Fibroblast of the aortic adventitia (primary cell): ENCODE measurements at regions not wholly inside any gene's neighbourhood (a gene's known extent, or its start where the extent isn't known, plus 50 kb on each side); places are given as distances from the start of the nearest gene placed in this dataset.
"Not testable (repeated sequence)": the region's sequence is repeated elsewhere in the genome, so short reads cannot be mapped to it uniquely, and the experiment has no call there.

ENCODE experiments used
- DNase-seq: peaks from one replicate; pipeline ENCODE4 v3.0.0-alpha.2; 2010; ENCODE audit warnings: low read depth
- H3K4me3 ChIP-seq: 2 replicates; pipeline ENCODE4 v1.5.1; 2011; ENCODE audit warnings: low read depth, mild to moderate bottlenecking, control low read depth, low read length, moderate library complexity
- TF ChIP-seq, protein P1 (sequence below): IDR thresholded peaks from 2 replicates; pipeline ENCODE4 v1.5.1; 2011; ENCODE audit warnings: mild to moderate bottlenecking, low read length, control low read depth, inconsistent platforms; ENCODE audit not compliant: insufficient read depth

DNA sequence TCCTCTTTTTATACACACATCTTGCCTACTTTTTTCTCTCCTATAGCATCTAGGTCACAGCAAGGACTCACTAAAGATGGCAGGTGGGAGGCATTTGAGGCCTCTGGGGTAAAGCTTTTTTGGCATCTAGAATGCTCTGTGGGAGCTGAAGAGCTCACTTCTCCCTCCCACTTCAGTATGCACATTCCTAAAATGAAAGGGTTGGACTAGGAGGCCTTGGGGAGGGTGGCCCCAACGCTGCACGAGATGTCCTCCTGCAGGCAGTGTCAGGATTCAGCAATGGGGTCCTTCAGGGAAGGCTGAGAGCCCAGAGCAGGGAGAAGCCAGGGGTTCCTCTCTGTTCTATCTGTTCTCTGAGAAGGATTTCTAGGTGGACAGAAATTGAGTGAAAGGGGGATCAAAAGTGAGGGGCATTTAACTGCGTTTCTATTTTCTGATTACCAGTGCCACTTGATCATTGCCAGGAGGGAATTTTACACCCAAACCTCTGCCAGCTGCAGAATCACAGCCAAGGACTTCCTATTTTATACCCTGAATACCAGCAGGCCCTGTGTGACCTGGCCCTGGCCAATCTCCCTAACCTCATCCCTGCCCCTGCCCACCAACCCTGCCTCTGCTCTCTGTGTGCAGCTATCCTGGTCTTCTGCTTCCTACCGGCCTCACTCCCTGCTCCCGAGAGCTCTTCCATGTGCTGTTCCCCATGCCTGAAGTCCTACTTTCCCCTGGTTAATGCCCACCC is 186.2 kb downstream of the CYP26B1 start:
- no peak overlapping the region for H3K4me3 ChIP-seq
- no peak for DNase-seq
- TF ChIP-seq, protein P1, sequence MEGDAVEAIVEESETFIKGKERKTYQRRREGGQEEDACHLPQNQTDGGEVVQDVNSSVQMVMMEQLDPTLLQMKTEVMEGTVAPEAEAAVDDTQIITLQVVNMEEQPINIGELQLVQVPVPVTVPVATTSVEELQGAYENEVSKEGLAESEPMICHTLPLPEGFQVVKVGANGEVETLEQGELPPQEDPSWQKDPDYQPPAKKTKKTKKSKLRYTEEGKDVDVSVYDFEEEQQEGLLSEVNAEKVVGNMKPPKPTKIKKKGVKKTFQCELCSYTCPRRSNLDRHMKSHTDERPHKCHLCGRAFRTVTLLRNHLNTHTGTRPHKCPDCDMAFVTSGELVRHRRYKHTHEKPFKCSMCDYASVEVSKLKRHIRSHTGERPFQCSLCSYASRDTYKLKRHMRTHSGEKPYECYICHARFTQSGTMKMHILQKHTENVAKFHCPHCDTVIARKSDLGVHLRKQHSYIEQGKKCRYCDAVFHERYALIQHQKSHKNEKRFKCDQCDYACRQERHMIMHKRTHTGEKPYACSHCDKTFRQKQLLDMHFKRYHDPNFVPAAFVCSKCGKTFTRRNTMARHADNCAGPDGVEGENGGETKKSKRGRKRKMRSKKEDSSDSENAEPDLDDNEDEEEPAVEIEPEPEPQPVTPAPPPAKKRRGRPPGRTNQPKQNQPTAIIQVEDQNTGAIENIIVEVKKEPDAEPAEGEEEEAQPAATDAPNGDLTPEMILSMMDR = no peak

DNA sequence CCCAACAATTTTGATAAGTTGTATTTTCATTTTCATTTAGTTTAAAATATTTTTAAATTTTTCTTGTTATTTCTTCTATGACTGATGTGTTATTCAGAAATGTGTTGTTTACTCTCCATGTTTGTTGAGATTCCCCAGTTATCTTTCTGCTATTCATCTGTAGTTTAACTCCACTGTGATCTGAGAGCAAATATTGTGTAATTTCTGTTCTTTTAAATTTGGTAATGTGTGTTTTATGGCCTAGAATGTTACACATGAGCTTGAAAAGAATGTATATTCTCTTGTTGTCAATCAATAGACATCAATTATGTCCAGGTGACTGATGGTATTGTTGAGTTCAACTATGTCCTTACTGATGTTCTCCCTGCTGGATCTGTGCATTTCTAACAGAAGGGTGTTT is 188.2 kb downstream of the CYP26B1 start:
- DNase-seq = no peak
- TF ChIP-seq, protein P1 = no peak
- no peak overlapping the region for H3K4me3 ChIP-seq

DNA sequence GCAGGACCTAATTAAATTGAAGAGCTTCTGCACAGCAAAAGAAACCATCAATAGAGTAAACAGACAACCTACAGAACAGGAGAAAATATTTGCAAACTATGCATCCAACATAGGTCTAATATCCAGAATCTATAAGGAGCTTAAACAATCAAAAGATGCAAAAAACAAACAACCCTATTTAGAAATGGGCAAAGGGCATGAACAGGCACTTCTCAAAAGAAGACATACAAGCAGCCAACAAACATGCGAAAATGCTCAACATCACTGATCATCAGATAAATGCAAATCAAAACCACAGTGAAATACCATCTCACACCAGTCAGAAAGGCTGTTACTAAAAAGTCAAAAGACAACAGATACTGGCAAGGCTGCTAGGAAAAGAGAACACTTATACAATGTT is 189.2 kb downstream of the CYP26B1 start:
- not testable (repeated sequence) for DNase-seq, H3K4me3 ChIP-seq

DNA sequence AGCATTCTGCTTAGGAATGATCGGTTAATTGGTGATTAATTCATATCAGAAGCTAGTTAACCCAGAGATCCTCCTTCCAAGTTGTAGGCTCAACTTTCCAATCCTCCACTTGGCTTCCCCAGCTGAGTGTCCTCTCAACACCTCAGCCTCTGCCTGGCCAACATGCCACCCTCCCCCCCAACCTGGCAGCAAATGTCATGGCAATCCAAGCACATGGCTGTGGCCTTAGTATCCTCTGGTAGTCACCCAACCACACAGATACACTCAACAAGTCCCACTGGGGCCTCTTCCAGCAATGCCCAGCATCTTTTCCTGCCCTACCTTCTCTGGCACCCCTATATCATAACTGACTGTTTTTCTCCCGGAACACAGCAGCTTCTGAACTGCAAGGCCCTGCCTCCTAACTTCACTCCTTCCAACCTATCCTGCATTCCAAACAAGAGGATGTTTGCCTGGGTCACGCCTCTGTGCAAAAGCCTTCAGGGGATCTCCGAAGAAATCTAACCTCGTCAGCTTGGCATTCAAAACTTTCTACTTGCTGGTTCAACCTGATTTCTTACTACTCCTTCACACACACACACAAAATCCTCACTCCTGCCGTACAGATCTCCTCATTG is 195.0 kb downstream of the CYP26B1 start:
- TF ChIP-seq, protein P1 = no peak
- no peak for DNase-seq
- H3K4me3 ChIP-seq = no peak overlapping the region

DNA sequence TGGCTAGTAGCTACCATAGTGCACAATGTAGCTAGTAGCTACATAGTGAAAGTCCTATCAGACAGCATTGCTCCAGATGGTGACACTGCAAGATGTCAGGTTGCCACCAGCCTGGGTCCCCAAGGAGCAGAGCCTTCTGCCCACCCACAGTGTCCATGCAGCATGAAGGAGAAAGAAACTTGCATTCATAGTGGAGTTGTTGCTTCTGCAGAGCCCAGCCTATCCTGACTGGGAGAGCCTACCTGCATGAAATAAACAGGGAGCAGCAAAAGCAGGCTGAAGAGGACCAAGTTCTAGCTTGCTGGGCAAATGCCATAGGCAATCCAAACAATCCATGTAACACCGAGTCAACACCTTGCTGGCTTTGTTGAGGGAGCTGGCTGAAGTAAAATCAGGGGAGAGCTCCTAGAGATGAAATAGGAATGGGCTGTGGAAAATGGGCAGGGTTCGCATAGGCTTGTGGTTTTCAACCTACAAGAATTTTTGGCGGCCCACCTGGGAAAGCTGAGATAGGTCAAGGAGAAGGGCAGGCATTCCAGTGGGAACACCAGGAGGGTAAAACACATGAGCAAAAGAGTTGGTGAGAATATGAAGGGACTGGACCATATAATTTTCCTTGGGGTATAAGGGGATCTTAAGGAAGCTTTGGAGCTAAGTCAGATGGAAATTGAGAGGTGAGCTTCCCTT is 195.8 kb downstream of the CYP26B1 start:
- TF ChIP-seq, protein P1 = no peak
- no peak for DNase-seq
- no peak overlapping the region for H3K4me3 ChIP-seq

DNA sequence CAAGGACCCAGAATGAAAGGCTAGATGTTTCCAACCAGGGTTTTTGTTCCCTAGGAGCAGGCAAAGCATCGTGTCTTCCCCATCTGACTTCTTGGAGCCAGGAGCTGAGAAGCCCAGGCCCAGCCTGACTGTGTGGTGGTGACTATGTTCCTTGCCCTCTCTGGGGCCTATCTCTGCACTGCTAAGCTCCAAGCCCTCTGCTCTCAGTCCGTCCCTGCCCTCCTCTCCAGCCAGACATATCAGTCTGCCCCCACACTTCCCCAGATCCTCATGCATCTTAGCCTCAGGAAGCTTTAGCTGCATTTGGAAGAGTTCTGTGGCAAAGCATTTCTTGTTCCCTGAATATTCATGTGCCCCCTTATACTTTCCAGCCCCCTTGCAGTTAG is 196.6 kb downstream of the CYP26B1 start:
- TF ChIP-seq, protein P1 = no peak
- no peak for DNase-seq
- H3K4me3 ChIP-seq = no peak overlapping the region

DNA sequence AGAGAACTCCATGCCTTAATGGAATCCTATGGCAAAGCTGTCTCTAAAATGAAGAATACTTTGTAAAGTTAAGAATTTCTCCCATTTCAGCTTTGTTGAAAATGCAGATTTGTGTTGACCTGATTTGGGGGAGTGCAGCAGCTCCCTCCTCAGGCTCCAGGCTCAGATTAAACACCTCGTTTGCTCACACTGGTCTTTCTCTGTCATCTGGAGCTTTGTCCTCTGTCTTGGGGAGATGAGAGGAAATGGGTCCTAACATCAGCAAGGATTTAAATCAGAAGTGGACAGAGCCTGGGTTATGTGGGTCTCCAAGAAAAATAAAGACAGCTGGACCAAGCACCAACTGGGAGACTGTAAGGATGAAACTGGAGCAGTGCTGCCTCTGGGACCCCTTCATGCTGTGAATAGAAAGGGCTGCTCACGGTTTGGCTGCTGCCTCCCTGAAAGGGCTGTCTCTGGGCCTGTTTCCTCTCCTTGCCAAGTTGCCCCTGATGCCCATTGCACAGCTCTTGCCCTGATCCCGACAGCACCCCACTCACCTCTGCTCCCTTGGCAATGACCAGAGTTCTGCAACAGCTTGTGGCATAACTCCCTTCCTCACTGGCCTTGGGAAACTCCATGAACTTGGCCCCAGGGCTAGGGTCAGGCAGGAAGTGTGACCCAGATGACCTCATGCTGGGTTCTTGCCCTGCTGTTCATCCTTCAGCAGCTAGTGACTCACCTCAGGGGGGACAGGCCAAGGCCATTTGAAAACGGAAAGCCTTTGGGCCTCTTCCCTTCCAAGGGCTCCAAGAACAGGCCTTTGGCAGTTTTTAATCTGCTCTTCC is 197.2 kb downstream of the CYP26B1 start:
- peak; percentile 38 for DNase-seq
- no peak overlapping the region for H3K4me3 ChIP-seq
- TF ChIP-seq, protein P1 = no peak
